Suprapubic skin (tissue), 4 donors: ENCODE measurements at regions not wholly inside any gene's neighbourhood (a gene's known extent, or its start where the extent isn't known, plus 50 kb on each side); places are given as distances from the start of the nearest gene placed in this dataset.

Experiments used
- EP300 ChIP-seq: sonication (generic); formaldehyde crosslinking; IDR thresholded peaks from one replicate; pipeline ENCODE4 v1.6.1; 2017; ENCODE audit warnings: antibody characterized with exemption
- POLR2A ChIP-seq, 2 donors: fragments of 450-650 bp; IDR thresholded peaks; one replicate each; pipeline ENCODE4 v1.6.1; 2017; ENCODE audit warnings: antibody characterized with exemption in 2 of 2, mild to moderate bottlenecking in 2 of 2, moderate library complexity in 2 of 2
- POLR2AphosphoS5 ChIP-seq, 3 donors: sonication (generic); formaldehyde crosslinking; IDR thresholded peaks; one replicate each; pipeline ENCODE4 v1.6.1; 2017; ENCODE audit warnings: antibody characterized with exemption in 3 of 3
- TF ChIP-seq, protein P1 (sequence below), 2 donors: fragments of 200-600 bp in 1 of 2; fragments of 450-650 bp in 1 of 2; sonication (generic) in 1 of 2; IDR thresholded peaks; one replicate each; pipeline ENCODE4 v1.5.1; 2016 to 2019; ENCODE audit warnings: antibody characterized with exemption in 2 of 2, mild to moderate bottlenecking in 1 of 2, moderate library complexity in 1 of 2

DNA sequence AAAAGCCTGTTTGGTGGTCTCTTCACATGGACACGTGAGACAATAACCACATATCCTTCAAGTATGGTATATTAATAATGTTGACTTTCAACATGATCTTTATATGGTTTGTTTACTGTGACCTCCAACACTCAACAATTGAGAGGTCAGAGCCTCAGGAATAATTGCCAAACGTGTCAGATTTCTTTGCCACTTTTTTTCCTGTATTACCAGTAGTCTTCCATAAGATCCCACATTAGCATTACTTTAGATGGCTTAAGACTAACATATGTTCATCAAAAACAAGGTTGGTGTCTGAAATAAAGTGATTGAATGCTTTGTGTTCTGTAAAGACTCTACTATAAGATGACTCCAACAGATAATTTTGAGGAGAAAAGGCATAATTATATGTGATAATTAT is 118.7 kb upstream of the F3 start:
- TF ChIP-seq, protein P1, sequence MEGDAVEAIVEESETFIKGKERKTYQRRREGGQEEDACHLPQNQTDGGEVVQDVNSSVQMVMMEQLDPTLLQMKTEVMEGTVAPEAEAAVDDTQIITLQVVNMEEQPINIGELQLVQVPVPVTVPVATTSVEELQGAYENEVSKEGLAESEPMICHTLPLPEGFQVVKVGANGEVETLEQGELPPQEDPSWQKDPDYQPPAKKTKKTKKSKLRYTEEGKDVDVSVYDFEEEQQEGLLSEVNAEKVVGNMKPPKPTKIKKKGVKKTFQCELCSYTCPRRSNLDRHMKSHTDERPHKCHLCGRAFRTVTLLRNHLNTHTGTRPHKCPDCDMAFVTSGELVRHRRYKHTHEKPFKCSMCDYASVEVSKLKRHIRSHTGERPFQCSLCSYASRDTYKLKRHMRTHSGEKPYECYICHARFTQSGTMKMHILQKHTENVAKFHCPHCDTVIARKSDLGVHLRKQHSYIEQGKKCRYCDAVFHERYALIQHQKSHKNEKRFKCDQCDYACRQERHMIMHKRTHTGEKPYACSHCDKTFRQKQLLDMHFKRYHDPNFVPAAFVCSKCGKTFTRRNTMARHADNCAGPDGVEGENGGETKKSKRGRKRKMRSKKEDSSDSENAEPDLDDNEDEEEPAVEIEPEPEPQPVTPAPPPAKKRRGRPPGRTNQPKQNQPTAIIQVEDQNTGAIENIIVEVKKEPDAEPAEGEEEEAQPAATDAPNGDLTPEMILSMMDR (IDR thresholded peaks at IDR 0.05): no peak
- TF ChIP-seq POLR2AphosphoS5 (IDR thresholded peaks at IDR 0.05) (no peak), POLR2A (IDR thresholded peaks at IDR 0.05) (no peak), EP300 (no peak)
